ENCODE measurements at regions not wholly inside any gene's neighbourhood (a gene's known extent, or its start where the extent isn't known, plus 50 kb on each side); places are given as distances from the start of the nearest gene placed in this dataset.
"Not testable (repeated sequence)": the region's sequence is repeated elsewhere in the genome, so short reads cannot be mapped to it uniquely, and the experiment has no call there.

DNA sequence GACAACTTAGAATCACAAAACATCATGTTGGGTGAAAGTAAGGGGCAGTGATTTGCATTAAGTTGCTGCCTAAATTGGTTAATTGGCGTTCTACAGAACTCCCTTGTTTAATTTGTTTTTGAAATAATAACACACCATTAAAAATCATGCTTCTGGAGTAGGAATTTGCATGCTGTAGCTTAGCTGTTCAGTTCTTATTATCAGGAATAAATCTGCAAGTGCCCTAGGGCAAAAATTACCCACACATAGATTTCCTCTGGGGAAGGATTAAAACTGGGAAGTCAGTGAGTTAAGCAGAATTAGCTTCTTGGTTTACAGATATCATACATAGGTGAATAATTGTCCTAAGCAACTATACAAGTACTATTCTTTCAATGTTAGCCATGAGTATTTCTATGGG, 381.6 kb upstream of the NAALADL2 start:
- H3K27me3 Mint-ChIP-seq (ENCODE audit: insufficient read depth) = no peaks in the 10 kb centered on the region
- no peak overlapping the region for H3K4me3 Mint-ChIP-seq
- no peak overlapping the region for H3K27ac Mint-ChIP-seq
- H3K36me3 Mint-ChIP-seq (ENCODE audit: low read depth) = peaks cover 4% of the 10 kb centered on the region; the same call in 1 of the 2 replicates
- no peak for DNase-seq
- H3K9me3 Mint-ChIP-seq = no peaks in the 10 kb centered on the region
- H3K4me1 Mint-ChIP-seq (ENCODE audit: low read depth) = peaks cover 8% of the 10 kb centered on the region
- TF ChIP-seq, protein P1, sequence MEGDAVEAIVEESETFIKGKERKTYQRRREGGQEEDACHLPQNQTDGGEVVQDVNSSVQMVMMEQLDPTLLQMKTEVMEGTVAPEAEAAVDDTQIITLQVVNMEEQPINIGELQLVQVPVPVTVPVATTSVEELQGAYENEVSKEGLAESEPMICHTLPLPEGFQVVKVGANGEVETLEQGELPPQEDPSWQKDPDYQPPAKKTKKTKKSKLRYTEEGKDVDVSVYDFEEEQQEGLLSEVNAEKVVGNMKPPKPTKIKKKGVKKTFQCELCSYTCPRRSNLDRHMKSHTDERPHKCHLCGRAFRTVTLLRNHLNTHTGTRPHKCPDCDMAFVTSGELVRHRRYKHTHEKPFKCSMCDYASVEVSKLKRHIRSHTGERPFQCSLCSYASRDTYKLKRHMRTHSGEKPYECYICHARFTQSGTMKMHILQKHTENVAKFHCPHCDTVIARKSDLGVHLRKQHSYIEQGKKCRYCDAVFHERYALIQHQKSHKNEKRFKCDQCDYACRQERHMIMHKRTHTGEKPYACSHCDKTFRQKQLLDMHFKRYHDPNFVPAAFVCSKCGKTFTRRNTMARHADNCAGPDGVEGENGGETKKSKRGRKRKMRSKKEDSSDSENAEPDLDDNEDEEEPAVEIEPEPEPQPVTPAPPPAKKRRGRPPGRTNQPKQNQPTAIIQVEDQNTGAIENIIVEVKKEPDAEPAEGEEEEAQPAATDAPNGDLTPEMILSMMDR (IDR thresholded peaks at IDR 0.05) = no peak

DNA sequence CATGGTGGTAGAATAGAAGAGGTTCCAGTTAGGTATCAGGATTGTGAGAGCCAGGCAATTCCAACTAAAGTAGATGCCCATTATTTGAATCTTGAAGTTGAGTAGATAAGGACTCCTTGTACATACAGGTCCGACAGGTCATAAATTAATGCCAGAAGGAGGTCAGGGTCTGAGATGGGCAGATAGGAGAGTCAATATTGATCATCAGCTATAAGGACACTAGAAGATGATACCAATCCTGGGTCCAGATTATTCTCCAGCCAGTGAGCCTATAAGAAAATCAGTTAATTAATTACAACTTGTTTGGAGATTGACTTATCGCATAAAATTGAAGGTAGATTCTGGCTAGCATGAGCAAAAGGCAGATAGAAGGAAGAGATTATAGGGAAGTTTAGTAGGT, 378.4 kb upstream of the NAALADL2 start:
- Mint-ChIP-seq H3K27me3 (ENCODE audit: insufficient read depth) (no peaks in the 10 kb centered on the region), H3K4me1 (ENCODE audit: low read depth) (peaks cover 8% of the 10 kb centered on the region), H3K27ac (no peak overlapping the region), H3K4me3 (no peak overlapping the region), H3K9me3 (no peaks in the 10 kb centered on the region), H3K36me3 (ENCODE audit: low read depth) (0 out of 2 replicates have a peak, but pooled peaks cover 4% of the 10 kb centered on the region)
- DNase-seq = no peak
- TF ChIP-seq, protein P1 (IDR thresholded peaks at IDR 0.05) = no peak

DNA sequence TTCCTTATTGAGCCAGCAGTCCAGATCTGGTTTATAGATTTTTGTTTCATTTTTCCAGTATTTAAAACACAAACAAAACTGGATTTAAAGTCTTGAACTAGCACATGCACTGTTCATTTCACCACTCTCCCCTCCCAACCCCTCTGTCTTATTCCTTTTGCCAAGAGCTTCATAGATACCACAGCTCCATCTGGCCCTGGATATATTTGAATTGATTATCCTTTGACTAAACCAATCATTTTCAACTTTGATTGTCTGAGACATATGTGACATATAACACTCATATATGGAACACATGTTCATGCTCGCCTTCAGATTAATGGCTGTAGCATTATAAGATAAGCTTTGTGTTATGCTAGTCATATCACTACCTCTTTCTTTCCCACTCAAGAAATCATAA, 376.6 kb upstream of the NAALADL2 start:
- Mint-ChIP-seq H3K36me3 (ENCODE audit: low read depth) (0 out of 2 replicates have a peak, but pooled peaks cover 4% of the 10 kb centered on the region), H3K27me3 (ENCODE audit: insufficient read depth) (no peaks in the 10 kb centered on the region), H3K9me3 (no peaks in the 10 kb centered on the region), H3K4me3 (no peak overlapping the region), H3K27ac (no peak overlapping the region), H3K4me1 (ENCODE audit: low read depth) (peaks cover 3% of the 10 kb centered on the region)
- DNase-seq = no peak
- TF ChIP-seq, protein P1 (IDR thresholded peaks at IDR 0.05) = no peak

DNA sequence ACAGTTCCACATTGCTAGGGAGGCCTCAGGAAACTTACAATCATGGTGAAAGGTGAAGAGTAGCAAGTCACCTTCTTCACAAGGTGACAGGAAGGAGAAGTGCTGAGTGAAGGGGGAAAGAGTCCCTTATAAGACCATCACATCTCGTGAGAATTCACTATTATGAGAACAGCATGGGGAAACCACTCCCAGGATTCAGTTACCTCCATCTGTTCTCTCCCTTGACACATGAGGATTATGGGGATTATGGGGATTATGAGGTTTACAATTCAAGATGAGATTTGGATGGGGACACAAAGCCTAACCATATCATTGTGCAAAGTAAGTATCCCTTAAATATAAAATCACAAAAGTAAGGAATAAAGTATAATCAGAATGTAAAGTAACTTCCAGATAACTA, 375.9 kb upstream of the NAALADL2 start:
- Mint-ChIP-seq H3K4me1 (ENCODE audit: low read depth) (no peaks in the 10 kb centered on the region), H3K36me3 (ENCODE audit: low read depth) (0 out of 2 replicates have a peak, but pooled peaks cover 4% of the 10 kb centered on the region), H3K27me3 (ENCODE audit: insufficient read depth) (no peaks in the 10 kb centered on the region), H3K9me3 (no peaks in the 10 kb centered on the region), H3K27ac (no peak overlapping the region), H3K4me3 (no peak overlapping the region)
- DNase-seq = no peak
- TF ChIP-seq, protein P1 (IDR thresholded peaks at IDR 0.05) = no peak

DNA sequence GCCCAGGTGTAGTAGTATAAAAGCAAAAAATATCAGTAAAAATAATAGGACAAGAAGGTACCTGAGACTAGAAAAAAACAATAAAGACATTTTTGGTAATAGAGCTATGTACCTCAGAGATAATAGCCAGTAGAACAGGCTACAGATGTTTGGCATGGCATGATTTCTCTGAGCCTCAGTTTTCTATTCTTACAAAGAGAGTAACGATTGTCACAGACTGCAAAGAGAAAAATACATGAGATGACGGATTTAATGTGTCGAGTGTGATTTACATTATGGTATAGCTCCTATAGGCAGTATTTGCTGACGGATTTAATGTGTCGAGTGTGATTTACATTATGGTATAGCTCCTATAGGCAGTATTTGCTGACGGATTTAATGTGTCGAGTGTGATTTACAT, 375.3 kb upstream of the NAALADL2 start:
- not testable (repeated sequence) for H3K9me3 Mint-ChIP-seq

DNA sequence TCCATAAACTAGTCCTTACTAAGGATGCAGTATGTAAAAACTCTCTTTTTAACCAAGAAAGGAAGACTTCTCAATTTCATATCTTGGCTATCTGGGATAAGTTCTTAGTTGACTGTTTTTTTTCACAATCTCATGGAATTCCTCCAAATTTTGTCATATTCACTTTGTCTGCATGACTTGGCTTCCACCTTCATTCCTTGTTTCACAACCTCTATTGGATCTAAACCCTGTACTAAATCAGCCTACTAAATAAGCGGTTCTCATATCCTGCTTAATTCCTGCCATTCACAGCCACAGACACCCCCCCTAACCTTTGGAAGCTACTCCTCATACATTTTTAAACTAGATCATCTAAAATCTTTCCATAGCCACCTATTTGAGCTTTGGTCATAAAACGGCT, 370.6 kb upstream of the NAALADL2 start:
- no peaks in the 10 kb centered on the region for H3K9me3 Mint-ChIP-seq
- H3K36me3 Mint-ChIP-seq (ENCODE audit: low read depth) = no peaks in the 10 kb centered on the region
- no peaks in the 10 kb centered on the region for H3K4me1 Mint-ChIP-seq (ENCODE audit: low read depth)
- TF ChIP-seq, protein P1 (IDR thresholded peaks at IDR 0.05) = no peak
- no peak for DNase-seq
- no peak overlapping the region for H3K4me3 Mint-ChIP-seq
- H3K27me3 Mint-ChIP-seq (ENCODE audit: insufficient read depth) = no peaks in the 10 kb centered on the region; the same call in 1 of the 2 replicates
- no peak overlapping the region for H3K27ac Mint-ChIP-seq

More for the DNA sequence above, 375.3 kb upstream of the NAALADL2 start:
- not testable (repeated sequence) for DNase-seq; H3K36me3 Mint-ChIP-seq (ENCODE audit: low read depth); H3K4me3 Mint-ChIP-seq; H3K27ac Mint-ChIP-seq; H3K27me3 Mint-ChIP-seq (ENCODE audit: insufficient read depth); H3K4me1 Mint-ChIP-seq (ENCODE audit: low read depth)
